Neuron (in vitro differentiated cells): ENCODE measurements at regions not wholly inside any gene's neighbourhood (a gene's known extent, or its start where the extent isn't known, plus 50 kb on each side); places are given as distances from the start of the nearest gene placed in this dataset.

ENCODE experiments used
- H2AFZ ChIP-seq: one replicate; pipeline ENCODE4 v1.6.1; 2013; ENCODE audit warnings: low read depth, mild to moderate bottlenecking, inconsistent platforms, low read length, moderate library complexity
- H3K27me3 ChIP-seq: one replicate; pipeline ENCODE4 v1.6.1; 2013; ENCODE audit warnings: low read length; ENCODE audit not compliant: insufficient read depth
- H3K36me3 ChIP-seq: one replicate; pipeline ENCODE4 v1.6.1; 2013; ENCODE audit warnings: low read length; ENCODE audit not compliant: insufficient read depth
- H3K4me1 ChIP-seq: one replicate; pipeline ENCODE4 v1.6.1; 2013; ENCODE audit warnings: low read length; ENCODE audit not compliant: insufficient read depth
- H3K4me3 ChIP-seq: 2 replicates; pipeline ENCODE4 v1.5.1; 2013; ENCODE audit warnings: mild to moderate bottlenecking, low read length, moderate library complexity
- H3K9me3 ChIP-seq: one replicate; pipeline ENCODE4 v1.6.1; 2013; ENCODE audit warnings: low read length

GRCh38 chr20:51108638-51109363 is 85.9 kb upstream of the KCNG1 start:
- H3K27me3 ChIP-seq: no peaks in the 10 kb centered on the region

GRCh38 chr20:51106011-51106410 is 83.1 kb upstream of the KCNG1 start:
- no peaks in the 10 kb centered on the region for H3K27me3 ChIP-seq
- no peaks in the 10 kb centered on the region for H3K36me3 ChIP-seq
- H2AFZ ChIP-seq: no peak overlapping the region
- H3K4me1 ChIP-seq: peaks cover 13% of the 10 kb centered on the region
- no peaks in the 10 kb centered on the region for H3K9me3 ChIP-seq
- no peak overlapping the region for H3K4me3 ChIP-seq

More at GRCh38 chr20:51108638-51109363, 85.9 kb upstream of the KCNG1 start:
- Histone ChIP-seq H3K9me3 (no peaks in the 10 kb centered on the region), H2AFZ (no peak overlapping the region), H3K4me1 (peaks cover 13% of the 10 kb centered on the region), H3K4me3 (no peak overlapping the region), H3K36me3 (no peaks in the 10 kb centered on the region)

GRCh38 chr20:51104960-51105920 is 82.3 kb upstream of the KCNG1 start:
- Histone ChIP-seq H3K9me3 (no peaks in the 10 kb centered on the region), H3K4me1 (peaks cover 13% of the 10 kb centered on the region), H2AFZ (no peak overlapping the region), H3K27me3 (no peaks in the 10 kb centered on the region), H3K4me3 (no peak overlapping the region), H3K36me3 (no peaks in the 10 kb centered on the region)

GRCh38 chr20:51100617-51101016 is 77.7 kb upstream of the KCNG1 start:
- H2AFZ ChIP-seq: no peak overlapping the region
- no peaks in the 10 kb centered on the region for H3K9me3 ChIP-seq
- no peak overlapping the region for H3K4me3 ChIP-seq
- peaks cover 36% of the 10 kb centered on the region for H3K4me1 ChIP-seq
- no peaks in the 10 kb centered on the region for H3K36me3 ChIP-seq
- no peaks in the 10 kb centered on the region for H3K27me3 ChIP-seq

- H3K9me3 ChIP-seq: no peaks in the 10 kb centered on the region
- no peaks in the 10 kb centered on the region for H3K36me3 ChIP-seq
- no peak overlapping the region for H3K4me3 ChIP-seq
- H3K27me3 ChIP-seq: no peaks in the 10 kb centered on the region
- H3K4me1 ChIP-seq: peaks cover 56% of the 10 kb centered on the region
- H2AFZ ChIP-seq: no peak overlapping the region
Measured at GRCh38 chr20:51098284-51098810, 75.4 kb upstream of the KCNG1 start.

GRCh38 chr20:51097351-51098120 is 74.6 kb upstream of the KCNG1 start:
- Histone ChIP-seq H3K9me3 (no peaks in the 10 kb centered on the region), H3K4me3 (no peak overlapping the region), H2AFZ (no peak overlapping the region), H3K36me3 (no peaks in the 10 kb centered on the region), H3K4me1 (peaks cover 64% of the 10 kb centered on the region), H3K27me3 (no peaks in the 10 kb centered on the region)

- Histone ChIP-seq H3K4me1 (peaks cover 72% of the 10 kb centered on the region), H2AFZ (no peak overlapping the region), H3K27me3 (no peaks in the 10 kb centered on the region), H3K4me3 (no peak overlapping the region), H3K9me3 (no peaks in the 10 kb centered on the region), H3K36me3 (no peaks in the 10 kb centered on the region)
Measured at GRCh38 chr20:51096582-51097267, 73.8 kb upstream of the KCNG1 start.

GRCh38 chr20:51095633-51096521 is 73.0 kb upstream of the KCNG1 start:
- H3K27me3 ChIP-seq: no peaks in the 10 kb centered on the region
- peaks cover 77% of the 10 kb centered on the region for H3K4me1 ChIP-seq
- no peak overlapping the region for H2AFZ ChIP-seq
- H3K4me3 ChIP-seq: no peak overlapping the region
- no peaks in the 10 kb centered on the region for H3K9me3 ChIP-seq
- no peaks in the 10 kb centered on the region for H3K36me3 ChIP-seq

- no peak overlapping the region for H3K4me3 ChIP-seq
- no peak overlapping the region for H2AFZ ChIP-seq
- peaks cover 79% of the 10 kb centered on the region for H3K4me1 ChIP-seq
- no peaks in the 10 kb centered on the region for H3K9me3 ChIP-seq
- no peaks in the 10 kb centered on the region for H3K27me3 ChIP-seq
- H3K36me3 ChIP-seq: no peaks in the 10 kb centered on the region
Measured at GRCh38 chr20:51094221-51094620, 71.3 kb upstream of the KCNG1 start.

- Histone ChIP-seq H3K27me3 (no peaks in the 10 kb centered on the region), H3K9me3 (no peaks in the 10 kb centered on the region), H3K4me1 (peaks cover 71% of the 10 kb centered on the region), H3K36me3 (no peaks in the 10 kb centered on the region), H3K4me3 (no peak overlapping the region), H2AFZ (no peak overlapping the region)
Measured at GRCh38 chr20:51093240-51093763, 70.4 kb upstream of the KCNG1 start.

- Histone ChIP-seq H3K9me3 (no peaks in the 10 kb centered on the region), H2AFZ (peak overlapping the region; percentile 56), H3K36me3 (no peaks in the 10 kb centered on the region), H3K4me3 (no peak overlapping the region), H3K27me3 (no peaks in the 10 kb centered on the region), H3K4me1 (peaks cover 64% of the 10 kb centered on the region)
Measured at GRCh38 chr20:51092338-51092737, 69.4 kb upstream of the KCNG1 start.
